ENCODE measurements at regions not wholly inside any gene's neighbourhood (a gene's known extent, or its start where the extent isn't known, plus 50 kb on each side); places are given as distances from the start of the nearest gene placed in this dataset.
"Not testable (repeated sequence)": the region's sequence is repeated elsewhere in the genome, so short reads cannot be mapped to it uniquely, and the experiment has no call there.

DNA sequence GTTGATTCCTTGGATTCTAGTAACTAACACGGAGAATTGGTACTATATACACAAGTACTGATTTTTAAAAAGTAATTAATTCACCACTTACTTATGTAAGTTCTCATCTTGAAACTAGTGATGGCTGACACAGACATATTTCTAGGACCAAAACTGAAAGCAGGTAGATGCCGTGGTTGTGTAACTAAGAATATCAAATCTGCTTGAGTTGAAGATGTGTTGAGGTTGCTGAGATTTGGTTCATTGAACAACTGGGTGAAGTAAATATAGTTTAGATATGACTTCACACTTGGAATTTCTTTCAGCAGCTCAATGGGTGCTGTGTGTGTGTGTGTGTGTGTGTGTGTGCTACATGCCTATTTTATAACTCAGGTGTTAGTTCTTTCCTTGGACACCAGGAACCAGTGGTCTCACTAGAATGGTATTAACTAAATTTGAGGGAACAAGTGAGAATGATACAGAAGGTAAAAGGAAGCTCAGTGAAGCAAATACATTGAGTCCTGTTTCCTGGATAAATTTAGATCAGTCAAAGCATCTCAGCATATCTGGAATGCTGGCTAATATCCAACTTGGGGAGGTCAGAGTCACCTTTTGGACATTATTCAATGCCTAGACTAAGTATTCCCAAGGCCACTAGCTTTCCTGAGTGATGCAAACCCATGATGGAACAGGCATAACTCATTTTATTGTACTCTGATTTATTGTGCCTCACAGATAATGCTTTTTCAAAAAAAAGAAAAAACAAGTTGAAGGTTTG, 110.7 kb upstream of the ZEB2 start:
- DNase-seq = no peak

DNA sequence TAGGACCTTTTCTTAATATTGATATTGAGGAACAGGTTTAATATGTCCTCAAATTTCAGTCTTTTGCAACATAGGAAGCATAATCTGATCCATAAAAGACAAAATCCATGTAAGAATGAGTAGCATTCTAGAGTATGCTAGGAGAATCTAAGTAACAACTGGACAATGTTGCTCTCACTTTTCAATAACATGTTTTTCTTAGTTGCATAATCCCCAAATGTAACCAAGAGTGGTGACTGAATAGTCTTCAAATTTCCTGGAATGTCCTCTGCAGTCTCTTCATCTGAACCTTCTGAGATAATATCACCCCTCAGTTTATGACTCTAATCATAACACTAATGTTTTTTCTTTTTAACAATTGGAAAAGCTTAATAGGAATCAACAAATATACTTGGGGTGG, 110.0 kb upstream of the ZEB2 start:
- no peak for DNase-seq

DNA sequence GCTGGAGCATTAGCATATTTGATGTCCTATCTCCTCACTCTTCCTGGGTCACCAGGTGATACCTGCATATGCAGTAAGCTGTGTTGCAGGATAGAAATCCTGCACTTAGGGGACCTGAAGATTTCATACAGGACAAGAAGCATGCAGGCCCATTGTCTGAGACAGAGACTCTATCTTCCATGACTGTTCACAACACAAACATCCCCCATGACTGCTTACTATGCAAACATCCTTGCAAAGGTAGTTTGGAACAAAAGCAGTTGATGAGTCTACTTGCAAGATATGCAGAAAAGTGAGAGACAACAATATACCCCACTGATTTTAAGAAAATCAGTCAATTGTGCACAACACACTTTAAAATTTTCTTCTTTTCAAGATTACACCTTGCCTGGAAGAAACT, 108.6 kb upstream of the ZEB2 start:
- DNase-seq = no peak

DNA sequence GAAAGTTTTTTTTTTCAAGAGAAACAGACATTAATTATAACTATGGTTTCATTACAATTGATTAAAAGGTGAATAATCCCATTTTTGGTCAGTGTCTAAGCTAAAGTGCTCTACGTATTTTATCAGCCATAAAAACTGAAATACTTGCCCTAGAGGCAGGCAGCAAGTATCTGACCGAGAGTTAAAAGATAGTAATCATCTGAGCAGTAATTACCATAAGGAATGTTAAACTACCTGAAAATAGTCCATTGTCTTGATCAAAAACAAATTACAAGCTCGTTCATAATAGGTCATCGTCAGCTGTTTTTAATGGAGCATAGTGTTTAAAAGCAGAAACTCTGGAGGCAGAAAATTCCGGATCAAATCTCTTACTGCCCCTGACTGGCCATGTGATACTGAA, 105.7 kb upstream of the ZEB2 start:
- DNase-seq = no peak

DNA sequence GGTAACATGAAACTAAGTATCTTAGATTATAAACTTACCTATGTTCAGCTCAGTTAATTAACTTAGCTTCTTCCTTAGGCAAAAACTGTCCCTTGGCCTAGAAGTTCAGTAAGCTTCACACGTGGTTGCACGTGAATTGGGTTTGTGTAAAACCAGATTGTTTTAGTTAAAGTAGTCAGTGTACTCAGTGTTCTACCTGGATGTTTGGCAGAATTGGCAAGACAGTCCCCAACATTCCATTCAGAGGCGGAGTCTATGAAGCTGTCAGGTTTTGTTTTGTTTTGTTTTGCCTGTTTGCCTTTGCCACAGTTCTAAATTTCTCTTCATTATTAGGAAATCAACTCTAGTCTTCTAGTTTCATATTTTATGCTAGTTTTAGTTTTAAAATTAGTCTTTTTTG, 105.3 kb upstream of the ZEB2 start:
- no peak for DNase-seq

- no peak for DNase-seq
These were observed 104.5 kb upstream of the ZEB2 start for GRCh38 chr2:144624451-144624850.

DNA sequence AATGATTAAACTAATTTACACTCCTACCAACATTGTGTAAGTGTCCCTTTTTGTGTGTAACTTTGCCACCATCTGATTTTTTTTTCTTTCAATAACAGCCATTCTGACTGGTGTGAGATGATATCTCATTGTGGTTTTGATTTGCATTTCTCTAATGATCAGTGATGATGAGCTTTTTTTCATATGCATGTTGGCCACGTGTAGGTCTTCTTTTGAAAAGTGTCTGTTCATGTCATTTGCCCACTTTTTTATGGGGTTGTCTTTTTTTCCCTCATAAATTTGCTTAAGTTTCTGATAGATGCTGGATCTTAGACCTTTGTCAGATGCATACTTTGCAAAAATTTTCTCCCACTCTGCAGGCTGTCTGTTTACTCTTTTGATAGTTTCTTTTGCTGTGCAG, 102.5 kb upstream of the ZEB2 start:
- DNase-seq = not testable (repeated sequence)

- no peak for DNase-seq
These were observed 101.3 kb upstream of the ZEB2 start for GRCh38 chr2:144621266-144621665.

DNA sequence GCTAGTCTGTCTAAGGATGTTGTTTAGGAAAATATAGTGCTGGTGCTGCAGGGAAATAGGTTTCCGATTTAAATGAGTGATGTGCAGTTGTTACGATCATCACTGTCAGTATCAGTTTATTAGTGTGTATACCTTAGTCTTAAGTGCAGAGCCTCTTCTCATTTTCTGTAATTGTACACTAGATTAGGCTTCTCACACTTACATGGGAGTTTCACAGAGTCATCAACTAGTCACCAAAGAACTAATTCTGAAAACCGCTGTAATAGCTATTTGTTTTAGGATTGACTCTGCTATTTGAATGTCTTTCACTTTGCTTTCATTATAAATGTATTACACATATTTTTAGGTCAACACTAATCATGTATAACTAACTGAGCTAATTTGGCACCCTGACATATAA, 99.8 kb upstream of the ZEB2 start:
- DNase-seq = no peak

DNA sequence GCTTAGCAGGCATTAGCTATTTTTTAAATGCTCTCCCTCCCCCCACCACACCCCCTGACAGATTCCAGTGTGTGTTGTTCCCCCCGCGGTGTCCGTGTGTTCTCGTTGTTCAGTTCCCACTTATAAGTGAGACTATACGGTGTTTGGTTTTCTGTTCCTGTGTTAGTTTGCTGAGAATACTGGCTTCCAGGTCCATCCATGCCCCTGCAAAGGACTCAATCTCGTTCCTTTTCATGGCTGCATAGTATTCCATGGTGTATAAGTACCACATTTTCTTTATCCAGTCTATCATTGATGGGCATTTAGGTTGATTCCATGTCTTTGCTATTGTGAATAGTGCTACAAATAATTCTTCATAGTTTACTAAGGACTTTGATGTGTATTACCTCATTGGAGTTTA, 97.3 kb upstream of the ZEB2 start:
- not testable (repeated sequence) for DNase-seq

- DNase-seq = no peak
These were observed 96.1 kb upstream of the ZEB2 start for GRCh38 chr2:144615866-144616565.

DNA sequence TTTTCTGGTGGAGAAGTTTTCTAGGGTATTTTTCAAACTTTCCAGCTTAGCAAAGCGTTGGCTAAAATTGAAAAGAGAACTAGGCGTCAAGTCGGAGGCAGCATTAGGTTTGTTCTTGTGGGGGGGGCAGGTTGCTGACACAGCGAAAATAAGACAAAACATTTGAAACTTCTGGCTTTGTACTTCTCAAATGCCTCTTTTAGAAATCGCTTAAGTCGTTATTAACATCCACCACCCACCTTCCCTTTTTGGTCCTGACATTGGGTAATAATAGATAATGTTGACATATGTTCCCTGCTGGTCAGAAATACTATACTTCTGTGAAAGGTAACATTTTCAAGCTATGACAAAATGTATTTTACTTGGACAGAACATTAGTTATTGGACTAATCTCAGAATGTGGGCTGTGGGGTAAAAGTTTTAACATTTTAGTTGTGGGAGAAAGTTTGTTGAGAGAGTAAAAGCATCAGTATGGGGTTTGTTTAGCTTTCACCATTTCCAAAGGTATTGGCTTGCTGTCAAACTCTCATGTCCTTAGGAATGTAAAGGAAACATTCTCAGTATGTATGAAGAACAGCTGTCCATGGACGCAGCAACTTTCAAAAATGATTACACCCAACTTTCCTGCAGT, 88.1 kb upstream of the ZEB2 start:
- DNase-seq = no peak

GRCh38 chr2:144607099-144607498, 87.2 kb upstream of the ZEB2 start:
- DNase-seq = no peak

DNA sequence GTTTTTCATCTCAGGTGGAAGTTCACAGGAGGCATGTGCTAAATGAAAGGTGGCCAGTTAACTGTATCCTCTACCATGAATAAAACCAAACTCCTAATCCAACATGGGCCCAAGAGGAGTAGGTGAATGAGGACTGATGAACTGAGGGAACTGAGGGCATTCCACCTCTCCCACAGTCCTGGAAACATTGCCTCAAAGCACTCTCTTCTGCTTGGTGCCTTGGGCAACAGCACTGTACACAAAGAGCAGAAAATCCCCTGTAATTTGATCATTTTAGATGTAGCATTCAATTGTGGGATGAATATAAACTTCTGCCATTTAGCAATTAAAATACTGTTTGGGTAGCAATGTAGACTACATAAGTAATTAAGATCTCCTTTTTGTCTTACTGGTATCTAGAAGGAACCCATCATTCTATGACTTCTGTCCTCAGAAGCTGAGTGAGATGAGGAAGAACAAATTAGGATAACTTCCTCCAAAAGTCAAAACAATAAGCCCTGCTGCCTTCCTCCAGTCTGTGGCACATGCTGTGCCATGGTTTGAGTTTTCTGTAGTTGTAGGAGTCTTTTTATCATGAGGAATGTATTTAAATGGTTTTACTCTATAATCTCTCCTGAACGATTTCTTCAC, 86.7 kb upstream of the ZEB2 start:
- DNase-seq = no peak

- no peak for DNase-seq
These were observed 85.4 kb upstream of the ZEB2 start for GRCh38 chr2:144605231-144605840.

DNA sequence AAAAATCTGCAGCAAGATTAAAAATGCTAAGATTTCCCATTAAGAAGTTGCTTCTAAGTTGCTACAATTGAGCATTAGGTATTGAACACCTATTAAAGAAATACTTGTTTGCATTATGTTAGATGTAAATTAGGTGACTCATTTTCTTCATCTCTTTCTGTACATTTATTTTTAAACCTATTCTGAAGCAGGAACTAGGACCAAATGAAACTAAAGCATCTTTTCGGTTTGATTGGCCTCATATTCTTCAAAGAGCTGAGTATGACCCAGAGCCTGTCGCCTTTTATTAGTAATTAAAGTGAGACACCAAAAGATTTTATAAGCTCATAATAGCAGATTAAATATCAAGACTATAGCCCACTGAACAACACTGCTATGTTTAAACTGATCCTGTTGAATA, 83.4 kb upstream of the ZEB2 start:
- DNase-seq = no peak

GRCh38 chr2:144598906-144599305, 79.0 kb upstream of the ZEB2 start:
- DNase-seq = no peak

DNA sequence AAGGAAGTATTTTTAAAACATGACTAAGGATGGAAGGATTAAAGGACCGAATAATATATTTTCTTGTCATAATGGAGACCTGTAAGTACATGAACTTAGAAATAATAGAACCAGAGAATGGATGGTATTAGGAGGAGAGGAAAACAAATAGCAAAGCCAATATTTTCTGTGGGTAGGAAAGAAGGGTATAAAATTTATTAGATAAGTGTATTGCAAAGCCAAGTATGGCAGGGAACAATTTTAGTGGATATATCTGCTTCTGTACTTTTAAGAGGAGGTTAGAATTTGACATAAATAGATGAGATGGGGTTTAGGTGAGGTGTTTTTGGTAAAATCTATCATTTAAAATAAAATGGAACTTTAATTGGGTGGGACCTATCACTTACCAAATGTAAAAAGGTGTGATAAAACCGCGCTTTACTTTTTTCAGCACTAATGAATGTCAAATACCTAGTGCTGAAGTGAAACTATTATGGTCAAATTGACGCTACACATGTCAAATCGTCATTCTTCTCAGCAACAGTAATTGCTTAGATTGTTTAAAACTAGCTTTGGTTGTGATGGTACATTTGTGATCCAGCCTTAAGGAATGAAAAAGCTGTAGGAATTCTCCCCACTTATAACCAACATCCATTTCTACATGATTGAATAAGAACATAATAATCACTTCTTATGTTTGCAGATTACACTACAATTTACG, 78.1 kb upstream of the ZEB2 start:
- no peak for DNase-seq

DNA sequence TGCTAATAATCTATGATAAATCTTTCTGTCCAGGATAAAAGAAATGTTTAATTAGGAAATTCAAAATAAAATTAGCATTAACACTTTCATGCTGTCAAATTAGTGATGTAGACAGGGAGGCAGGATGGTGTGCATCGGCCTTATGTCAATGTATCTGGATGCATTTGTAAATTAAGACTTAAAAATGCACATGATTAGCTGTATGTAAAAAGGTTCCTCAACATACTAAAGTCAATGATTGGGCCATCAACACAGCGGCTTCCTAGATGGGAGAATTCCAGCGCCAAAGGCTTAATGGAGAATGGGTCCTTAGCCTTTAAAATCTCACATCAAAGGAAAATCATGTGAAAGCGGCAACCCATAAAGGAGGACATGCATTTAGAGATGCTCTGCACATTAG, 77.5 kb upstream of the ZEB2 start:
- DNase-seq = no peak

DNA sequence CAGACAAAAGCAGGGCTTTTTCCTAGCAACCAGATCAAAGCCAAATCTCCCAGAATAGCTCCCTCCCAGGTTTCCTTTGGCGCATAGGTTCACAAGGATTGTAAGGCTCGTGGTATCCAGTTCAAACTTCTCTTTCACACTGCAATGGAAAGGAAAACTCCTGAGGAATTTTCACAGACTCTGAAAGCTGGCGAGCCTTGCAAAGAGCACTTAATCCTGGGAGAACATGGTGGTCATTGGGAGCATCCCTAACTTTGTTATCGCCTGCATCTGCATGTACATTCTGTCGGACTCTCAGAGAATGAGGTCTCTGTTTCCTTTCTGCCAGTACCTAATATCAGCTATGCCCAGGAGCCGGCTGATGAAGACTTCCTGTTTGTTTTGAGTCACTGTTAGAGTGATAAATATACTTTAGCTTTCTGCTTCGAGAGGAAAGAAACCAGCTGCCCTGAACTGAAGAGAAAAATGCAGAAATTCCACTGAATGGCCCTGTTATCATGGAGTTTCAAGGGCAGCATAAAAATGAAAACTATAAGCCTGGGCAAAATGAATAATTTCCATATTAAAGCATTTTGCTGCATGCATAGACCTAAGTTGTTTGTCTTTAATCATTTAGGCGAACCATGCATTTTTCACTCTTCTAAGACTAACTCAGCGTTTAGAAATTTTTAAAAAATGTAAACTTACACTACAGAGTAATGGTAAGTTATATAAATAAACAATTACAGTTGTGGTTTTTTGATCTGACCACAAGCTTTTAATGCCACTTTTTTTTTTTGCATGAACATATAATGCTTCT, 76.4 kb upstream of the ZEB2 start:
- no peak for DNase-seq

DNA sequence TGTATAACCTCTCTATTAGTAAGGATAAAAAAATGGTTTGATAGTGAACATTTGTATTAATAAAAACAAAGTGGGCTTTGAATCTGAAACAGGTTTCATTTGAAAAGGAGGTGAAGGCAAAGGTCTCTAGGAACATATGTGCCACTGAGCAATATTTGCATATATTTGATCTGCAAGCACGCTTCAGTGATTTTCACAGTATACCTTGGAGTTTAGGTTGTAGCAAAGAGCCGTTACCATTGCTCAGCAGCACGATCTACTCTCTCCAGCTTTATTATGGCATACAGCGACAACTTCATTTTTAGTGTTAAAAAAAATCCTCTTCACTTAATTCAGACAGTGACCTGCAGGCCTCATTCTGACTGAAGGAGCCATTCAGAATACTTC, 75.8 kb upstream of the ZEB2 start:
- no peak for DNase-seq

- peak; percentile 57 for DNase-seq
These were observed 75.4 kb upstream of the ZEB2 start for GRCh38 chr2:144595279-144595678.

All from NCI-H524 treated with DMSO at 0.1 percent for 48 hours (cell line).